Head of caudate nucleus (tissue), 42 donors: ENCODE measurements at regions not wholly inside any gene's neighbourhood (a gene's known extent, or its start where the extent isn't known, plus 50 kb on each side); places are given as distances from the start of the nearest gene placed in this dataset.

Experiments
- DNase-seq, 42 donors: peaks; one replicate each; pipeline versions ENCODE4 v3.0.0 to v3.0.0-alpha.2; 2020 to 2021; ENCODE audit warnings: mixed read lengths in 7 of 42
- intact Hi-C: fragments of 100-400 bp; cut with DNase I; formaldehyde crosslinking; loops from one replicate; pipeline ENCODE4 v1.15.0; 2022

DNA sequence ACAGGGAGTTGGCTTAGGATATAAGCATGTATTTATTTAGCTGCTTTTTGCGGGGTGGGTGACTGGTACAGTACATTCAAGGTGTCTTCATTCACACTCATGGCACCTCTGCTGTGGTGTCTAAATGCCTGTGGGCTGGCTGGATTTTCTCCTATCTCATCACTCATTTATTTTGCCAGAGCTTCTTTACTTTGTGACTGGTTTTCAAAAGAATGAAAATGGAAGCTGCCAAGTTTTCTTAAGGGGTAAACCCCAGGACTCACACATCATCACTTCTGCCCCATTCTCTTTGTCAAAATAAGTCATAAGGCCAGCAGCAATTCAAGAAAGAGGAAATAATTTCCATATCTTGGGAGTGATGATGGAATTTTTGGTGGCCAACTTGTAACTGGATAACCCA, 493.4 kb upstream of the ALCAM start:
- DNase-seq: no peak
- intact Hi-C loops: no loop called here

- DNase-seq: no peak
- intact Hi-C loops: no loop called here
These were observed 488.3 kb upstream of the ALCAM start for GRCh38 chr3:104878395-104878794.

DNA sequence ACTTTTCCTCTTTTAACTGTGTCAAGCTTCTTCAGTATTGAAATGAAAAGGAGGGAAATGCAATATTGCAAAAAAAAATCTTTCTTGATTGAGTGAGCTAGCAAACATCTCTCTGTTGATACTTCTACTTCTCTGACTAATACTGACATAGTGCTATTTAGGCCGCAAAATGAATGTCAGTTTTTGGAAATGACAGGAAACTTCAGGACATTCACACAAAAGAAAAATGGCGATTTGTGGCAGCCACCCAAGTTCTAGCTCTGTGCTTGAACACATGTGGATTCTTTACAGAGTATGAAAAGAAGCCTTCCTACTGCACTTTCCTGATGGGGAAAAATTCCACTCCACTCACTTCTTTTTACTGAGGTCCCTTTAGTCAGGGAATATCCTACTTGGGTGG, 486.8 kb upstream of the ALCAM start:
- no peak for DNase-seq
- intact Hi-C loops: no loop called here

DNA sequence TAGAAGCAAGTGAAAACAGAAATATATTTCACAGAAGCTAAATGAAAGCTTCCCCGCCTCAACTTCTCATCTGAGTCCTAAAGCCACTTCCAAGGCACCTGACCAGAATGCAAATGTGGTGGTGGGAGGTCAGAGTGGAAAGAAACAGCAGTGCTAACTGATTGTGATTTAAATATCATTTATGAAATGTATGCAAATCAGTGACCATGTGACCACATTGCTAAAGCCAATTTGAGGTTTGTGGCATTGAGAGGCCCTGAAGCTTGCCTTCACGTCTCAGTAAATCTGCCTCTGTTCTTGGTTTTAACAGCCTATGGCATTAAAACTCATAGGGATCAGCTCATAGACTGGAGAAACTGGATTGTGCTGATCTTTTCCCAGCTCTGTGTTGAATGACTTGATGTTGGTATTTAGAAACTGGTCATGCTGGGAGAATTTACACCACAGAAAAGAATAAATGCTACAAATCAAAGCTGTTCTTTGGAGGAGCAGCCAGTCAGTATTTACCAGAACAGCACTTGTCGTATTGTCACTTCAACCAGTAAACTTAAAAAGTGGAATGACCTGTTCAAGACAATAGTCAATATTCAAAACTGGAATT, 481.4 kb upstream of the ALCAM start:
- intact Hi-C loops: no loop called here
- DNase-seq: no peak

GRCh38 chr3:104886220-104886995, 480.3 kb upstream of the ALCAM start:
- intact Hi-C loops: no loop called here
- peak in 1 of 42 donors; percentile 6 for DNase-seq

- intact Hi-C loops: no loop called here
- no peak for DNase-seq
These were observed 479.6 kb upstream of the ALCAM start for GRCh38 chr3:104887069-104887468.

GRCh38 chr3:104887619-104888018, 479.1 kb upstream of the ALCAM start:
- intact Hi-C loops: no loop called here
- DNase-seq: no peak

GRCh38 chr3:104892044-104892443, 474.7 kb upstream of the ALCAM start:
- intact Hi-C loops: no loop called here
- no peak for DNase-seq

GRCh38 chr3:104896624-104897023, 470.1 kb upstream of the ALCAM start:
- DNase-seq: no peak
- intact Hi-C loops: no loop called here

DNA sequence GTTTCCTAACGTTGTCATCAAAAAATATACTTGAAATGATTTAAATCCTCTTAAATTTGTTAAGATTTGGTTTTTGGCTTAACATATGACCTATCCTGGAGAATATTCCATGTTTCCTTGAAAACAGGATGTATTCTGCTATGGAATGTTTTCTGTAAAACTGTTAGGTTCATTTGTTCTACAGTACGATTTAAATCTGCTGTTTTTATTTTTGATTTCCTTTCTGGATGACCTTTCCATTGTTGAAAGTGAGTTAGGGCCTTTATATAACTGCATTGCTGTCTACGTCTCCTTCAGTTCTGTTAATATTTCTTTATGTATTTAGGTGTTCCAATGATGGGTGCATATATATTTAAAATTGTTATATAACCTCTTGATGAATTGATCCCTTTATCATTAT, 465.3 kb upstream of the ALCAM start:
- DNase-seq: no peak
- intact Hi-C loops: no loop called here

- intact Hi-C loops: no loop called here
- DNase-seq: no peak
These were observed 463.6 kb upstream of the ALCAM start for GRCh38 chr3:104903064-104903463.

DNA sequence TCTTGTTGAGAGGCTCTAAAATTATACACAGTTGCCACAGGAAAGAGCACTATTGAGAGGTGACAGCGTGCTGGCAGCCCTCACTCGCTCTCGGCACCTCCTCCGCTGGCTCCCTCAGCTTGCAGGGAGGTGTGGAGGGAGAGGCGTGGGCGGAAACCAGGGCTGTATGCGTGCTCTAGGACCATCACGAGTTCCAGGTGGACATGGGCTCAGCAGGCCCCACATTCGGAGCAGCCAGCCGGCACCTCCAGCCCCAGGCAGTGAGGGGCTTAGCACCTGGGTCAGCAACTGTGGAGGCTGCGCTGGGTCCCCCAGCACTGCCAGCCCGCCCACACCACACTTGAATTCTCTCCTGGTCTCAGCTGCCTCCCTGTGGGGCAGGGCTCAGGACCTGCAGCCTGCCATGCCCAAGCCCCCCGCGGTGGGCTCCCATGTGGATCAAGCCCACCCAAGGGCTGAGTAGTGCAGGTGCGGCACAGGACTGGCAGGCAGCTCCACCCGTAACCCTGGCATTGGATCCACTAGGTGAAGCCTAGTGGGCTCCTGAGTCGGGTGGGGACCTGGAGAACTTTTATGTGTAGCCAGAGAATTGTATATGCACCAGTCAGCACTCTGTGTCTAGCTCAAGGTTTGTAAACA, 460.6 kb upstream of the ALCAM start:
- DNase-seq: no peak

GRCh38 chr3:104907507-104907906, 459.2 kb upstream of the ALCAM start:
- intact Hi-C loops: no loop called here
- no peak for DNase-seq

More for the DNA sequence above, 460.6 kb upstream of the ALCAM start:
- intact Hi-C loops: no loop called here

GRCh38 chr3:104908761-104909160, 457.9 kb upstream of the ALCAM start:
- DNase-seq: no peak
- intact Hi-C loops: no loop called here

DNA sequence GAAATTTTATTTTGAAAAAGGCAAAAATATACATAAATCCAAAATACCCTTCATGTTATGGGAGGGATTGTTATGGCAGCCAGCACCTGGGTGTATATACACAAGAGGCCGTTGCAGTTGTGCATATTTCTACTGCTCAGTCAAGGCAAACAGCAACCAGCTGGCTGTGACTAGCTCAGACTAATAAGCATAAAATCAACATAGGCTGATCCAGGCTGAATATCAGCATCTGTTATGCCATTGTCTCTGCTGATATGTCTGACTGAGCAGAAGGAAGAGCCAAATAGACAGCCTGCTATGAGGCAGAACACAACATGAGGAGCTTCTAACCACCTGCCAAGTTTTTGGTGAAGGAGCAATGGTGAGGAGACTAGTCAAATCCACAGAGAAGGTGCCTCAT, 457.5 kb upstream of the ALCAM start:
- no peak for DNase-seq
- intact Hi-C loops: no loop called here

DNA sequence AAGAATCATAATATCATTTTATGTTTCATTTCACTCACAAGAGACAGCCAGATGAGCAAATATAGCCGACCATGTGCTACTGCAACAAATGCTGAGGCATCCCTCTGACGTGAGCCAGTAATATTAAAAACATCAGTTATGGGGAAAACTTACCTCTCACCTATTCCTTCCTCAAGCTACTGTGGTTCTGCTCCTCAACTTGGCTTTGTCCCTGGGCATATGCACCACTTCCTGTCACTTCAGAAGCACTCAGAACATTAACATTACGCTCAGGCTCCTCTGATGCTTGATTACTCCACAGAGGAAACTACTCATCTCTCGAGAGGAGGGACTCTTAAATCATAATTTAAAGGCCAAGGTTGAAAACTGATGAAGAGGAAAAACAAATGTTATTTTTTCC, 457.0 kb upstream of the ALCAM start:
- intact Hi-C loops: no loop called here
- DNase-seq: no peak

- intact Hi-C loops: no loop called here
- DNase-seq: no peak
These were observed 455.3 kb upstream of the ALCAM start for GRCh38 chr3:104911376-104911775.

- no peak for DNase-seq
- intact Hi-C loops: no loop called here
These were observed 449.7 kb upstream of the ALCAM start for GRCh38 chr3:104916971-104917370.

- intact Hi-C loops: no loop called here
- no peak for DNase-seq
These were observed 446.2 kb upstream of the ALCAM start for GRCh38 chr3:104920512-104920911.

- no peak for DNase-seq
- intact Hi-C loops: no loop called here
These were observed 432.7 kb upstream of the ALCAM start for GRCh38 chr3:104933972-104934371.

- DNase-seq: no peak
- intact Hi-C loops: no loop called here
These were observed 431.1 kb upstream of the ALCAM start for GRCh38 chr3:104935613-104936012.
